ENCODE measurements at regions not wholly inside any gene's neighbourhood (a gene's known extent, or its start where the extent isn't known, plus 50 kb on each side); places are given as distances from the start of the nearest gene placed in this dataset.

DNA sequence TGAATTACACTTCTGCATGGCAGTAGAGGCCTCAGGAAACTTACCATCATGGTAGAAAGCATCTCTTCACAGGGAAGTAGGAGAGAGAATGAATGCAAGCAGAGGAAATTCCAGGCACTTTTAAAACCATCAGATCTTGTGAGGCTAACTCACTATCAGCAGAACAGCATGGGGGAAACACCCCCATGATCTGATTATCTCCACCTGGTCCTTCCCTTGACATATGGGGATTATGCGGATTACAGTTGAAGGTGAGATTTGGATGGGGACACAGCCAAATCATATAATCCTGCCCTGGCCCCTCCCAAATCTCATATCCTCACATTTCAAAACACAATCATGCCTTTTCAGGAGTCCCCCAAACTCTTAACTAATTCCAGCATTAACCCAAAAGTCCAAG lies 691.1 kb downstream of the SI start:
- TF ChIP-seq POLR2AphosphoS5 (IDR thresholded peaks at IDR 0.05; ENCODE audit: low read depth, low read length) (no peak), ZFX (IDR thresholded peaks at IDR 0.05) (no peak), CEBPB (IDR thresholded peaks at IDR 0.05; ENCODE audit: low read depth) (no peak), SP1 (IDR thresholded peaks at IDR 0.05; ENCODE audit: low read depth) (no peak), YY1 (IDR thresholded peaks at IDR 0.05; ENCODE audit: extremely low read depth, insufficient replicate concordance, low read depth, low read length) (no peak), EZH2 (IDR thresholded peaks at IDR 0.05) (no peak), ELF1 (IDR thresholded peaks at IDR 0.05; ENCODE audit: borderline replicate concordance, low read depth) (no peak), EGR1 (IDR thresholded peaks at IDR 0.05; ENCODE audit: low read depth) (no peak), FOSL1 (IDR thresholded peaks at IDR 0.05; ENCODE audit: low read depth) (no peak), POLR2A (IDR thresholded peaks at IDR 0.05; ENCODE audit: borderline replicate concordance, extremely low read depth, insufficient read depth, insufficient read length) (no peak), SRF (IDR thresholded peaks at IDR 0.05; ENCODE audit: low read depth) (no peak), RAD21 (IDR thresholded peaks at IDR 0.05; ENCODE audit: low read depth) (no peak), ZNF274 (IDR thresholded peaks at IDR 0.05; ENCODE audit: low read depth, low read length) (no peak), SIN3A (IDR thresholded peaks at IDR 0.05; ENCODE audit: low read depth) (no peak)
- TF ChIP-seq, protein P1, sequence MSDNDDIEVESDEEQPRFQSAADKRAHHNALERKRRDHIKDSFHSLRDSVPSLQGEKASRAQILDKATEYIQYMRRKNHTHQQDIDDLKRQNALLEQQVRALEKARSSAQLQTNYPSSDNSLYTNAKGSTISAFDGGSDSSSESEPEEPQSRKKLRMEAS (IDR thresholded peaks at IDR 0.05) = no peak
- TF ChIP-seq, protein P2, sequence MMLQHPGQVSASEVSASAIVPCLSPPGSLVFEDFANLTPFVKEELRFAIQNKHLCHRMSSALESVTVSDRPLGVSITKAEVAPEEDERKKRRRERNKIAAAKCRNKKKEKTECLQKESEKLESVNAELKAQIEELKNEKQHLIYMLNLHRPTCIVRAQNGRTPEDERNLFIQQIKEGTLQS (IDR thresholded peaks at IDR 0.05) = no peak
- TF ChIP-seq, protein P3, sequence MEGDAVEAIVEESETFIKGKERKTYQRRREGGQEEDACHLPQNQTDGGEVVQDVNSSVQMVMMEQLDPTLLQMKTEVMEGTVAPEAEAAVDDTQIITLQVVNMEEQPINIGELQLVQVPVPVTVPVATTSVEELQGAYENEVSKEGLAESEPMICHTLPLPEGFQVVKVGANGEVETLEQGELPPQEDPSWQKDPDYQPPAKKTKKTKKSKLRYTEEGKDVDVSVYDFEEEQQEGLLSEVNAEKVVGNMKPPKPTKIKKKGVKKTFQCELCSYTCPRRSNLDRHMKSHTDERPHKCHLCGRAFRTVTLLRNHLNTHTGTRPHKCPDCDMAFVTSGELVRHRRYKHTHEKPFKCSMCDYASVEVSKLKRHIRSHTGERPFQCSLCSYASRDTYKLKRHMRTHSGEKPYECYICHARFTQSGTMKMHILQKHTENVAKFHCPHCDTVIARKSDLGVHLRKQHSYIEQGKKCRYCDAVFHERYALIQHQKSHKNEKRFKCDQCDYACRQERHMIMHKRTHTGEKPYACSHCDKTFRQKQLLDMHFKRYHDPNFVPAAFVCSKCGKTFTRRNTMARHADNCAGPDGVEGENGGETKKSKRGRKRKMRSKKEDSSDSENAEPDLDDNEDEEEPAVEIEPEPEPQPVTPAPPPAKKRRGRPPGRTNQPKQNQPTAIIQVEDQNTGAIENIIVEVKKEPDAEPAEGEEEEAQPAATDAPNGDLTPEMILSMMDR (IDR thresholded peaks at IDR 0.05 in 2 of 3, conservative IDR thresholded peaks at IDR 0.05 in 1 of 3; ENCODE audit: borderline replicate concordance in 1 of 3, insufficient read depth in 1 of 3, low read depth in 2 of 3, low read length in 2 of 3) = no peak
- POLR2A ChIA-PET = no interaction called here
- Histone ChIP-seq H3K9ac (ENCODE audit: low read length) (no peak overlapping the region), H3K4me1 (ENCODE audit: control insufficient read depth in 1 of 2, insufficient read depth in 2 of 2, low read length in 2 of 2) (no peaks in the 10 kb centered on the region), H3K9me2 (ENCODE audit: insufficient read depth) (no peaks in the 10 kb centered on the region; the same call in 1 of the 2 replicates), H3K27me3 (ENCODE audit: insufficient read depth, low read length) (no peaks in the 10 kb centered on the region), H3K4me2 (ENCODE audit: low read length) (no peak overlapping the region), H3K4me3 (replicated peaks in 1 of 2; ENCODE audit: low read depth in 1 of 2, low read length in 2 of 2) (no peak overlapping the region), H3K27ac (ENCODE audit: low read depth, low read length) (no peak overlapping the region), H4K20me1 (ENCODE audit: insufficient read depth) (no peaks in the 10 kb centered on the region), H3K9me3 (ENCODE audit: control insufficient read depth in 1 of 2, insufficient read depth in 1 of 2, low read depth in 1 of 2, low read length in 2 of 2) (no peaks in the 10 kb centered on the region), H2AFZ (ENCODE audit: low read depth, low read length, poor library complexity, severe bottlenecking) (no peak overlapping the region), H3K79me2 (ENCODE audit: insufficient read depth, low read length) (no peaks in the 10 kb centered on the region), H3K36me3 (ENCODE audit: control insufficient read depth in 1 of 2, insufficient read depth in 2 of 2, low read length in 2 of 2) (no peaks in the 10 kb centered on the region)
- BruUV-seq (replicated peaks) = no TSS peak
- CTCF ChIA-PET = no interaction called here
- intact Hi-C loops (cut with micrococcal nuclease) = no loop called here
- no peak for DNase-seq (ENCODE audit: low read depth, low spot score)
- RAD21 ChIA-PET (ENCODE audit: low non-redundant PET in 1 of 2, low total read pairs in 2 of 2, uncharacterized antibody in 2 of 2, unreplicated experiment in 2 of 2) = no interaction called here
- no peak for ATAC-seq

Measured in HCT116 (cell line).